HG03175 (cell line): ENCODE measurements at regions not wholly inside any gene's neighbourhood (a gene's known extent, or its start where the extent isn't known, plus 50 kb on each side); places are given as distances from the start of the nearest gene placed in this dataset.
A peak's percentile ranks its signal among the peaks of the same experiment; 100 is the strongest.

Source experiments
- ATAC-seq: cut with Tn5 transposase; IDR thresholded peaks from one replicate; pipeline ENCODE4 v1.9.1; 2021; ENCODE audit warnings: mild to moderate bottlenecking, moderate library complexity; ENCODE audit not compliant: unreplicated experiment

DNA sequence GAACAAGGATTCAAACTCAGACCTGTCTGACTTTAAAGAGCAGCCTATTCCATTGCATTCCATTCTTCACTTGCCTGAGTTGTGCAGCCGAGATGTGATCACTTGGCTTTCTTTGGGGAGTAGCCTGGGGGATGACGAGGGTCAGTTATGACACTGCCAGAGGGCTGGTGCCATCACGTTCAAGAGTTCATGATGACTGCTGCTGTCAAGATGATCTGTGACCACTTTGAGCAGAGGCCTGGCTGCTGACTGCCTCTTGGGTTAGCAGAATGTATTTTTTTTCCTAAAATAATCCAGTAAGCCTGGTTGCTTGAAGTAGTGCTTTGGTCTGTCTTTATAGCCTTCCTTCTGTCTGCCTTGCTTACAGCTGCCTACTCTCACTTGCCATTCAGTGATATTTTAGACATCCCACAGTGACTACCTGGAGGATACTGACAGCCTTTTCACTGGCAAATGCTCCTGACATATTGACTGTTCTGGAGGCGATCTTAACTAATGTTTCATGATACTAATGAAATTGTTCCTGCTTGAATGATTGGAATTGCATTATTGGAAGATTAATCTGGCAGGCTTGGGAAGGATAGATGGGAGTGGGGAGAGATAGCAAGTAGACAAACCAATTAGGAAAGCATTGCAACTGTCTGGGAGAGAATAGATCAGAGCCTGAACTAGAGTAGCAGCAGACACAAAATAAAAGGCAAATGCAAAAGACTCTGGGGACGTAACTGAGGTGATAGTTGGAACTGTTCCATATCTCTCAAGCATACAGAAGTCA lies 221.6 kb upstream of the LCORL start:
- no peak for ATAC-seq

- ATAC-seq, result no peak
Observed at GRCh38 chr4:18241727-18242126, 220.2 kb upstream of the LCORL start.

GRCh38 chr4:18234108-18234507 lies 212.6 kb upstream of the LCORL start:
- no peak for ATAC-seq

- ATAC-seq, result no peak
Observed at GRCh38 chr4:18231726-18232125, 210.2 kb upstream of the LCORL start.

GRCh38 chr4:18227880-18228279 lies 206.3 kb upstream of the LCORL start:
- ATAC-seq, result no peak

DNA sequence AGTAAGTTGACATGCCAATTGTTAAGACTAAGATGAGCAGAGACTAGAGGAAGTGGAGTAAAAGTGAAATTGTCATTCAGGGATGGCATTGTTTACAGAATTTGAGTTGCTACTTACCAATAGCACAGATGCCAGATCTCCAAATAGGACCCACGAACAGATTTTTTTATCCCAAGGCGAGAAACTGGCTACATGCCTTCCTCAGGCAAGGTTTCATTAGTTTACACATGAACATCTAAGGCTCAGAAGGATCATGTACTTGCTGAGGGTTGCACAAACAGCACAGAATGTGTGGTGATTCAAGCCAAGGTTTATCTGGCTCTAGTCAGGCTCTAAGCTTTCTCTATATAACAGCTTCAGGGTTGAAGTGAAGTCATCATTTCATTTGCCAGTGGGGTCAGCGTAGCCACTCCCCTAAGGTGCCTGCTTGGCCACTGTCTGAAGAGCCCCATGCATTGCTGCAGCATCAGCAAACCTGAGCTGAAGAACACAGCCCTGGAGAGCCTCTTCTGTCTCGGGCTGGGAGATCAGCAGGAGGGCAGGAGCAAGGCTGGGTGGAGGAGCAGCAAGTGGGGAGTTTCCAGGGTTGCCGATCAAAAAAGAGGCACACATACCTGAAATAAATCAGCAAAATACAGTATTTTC lies 193.0 kb upstream of the LCORL start:
- ATAC-seq, result no peak

DNA sequence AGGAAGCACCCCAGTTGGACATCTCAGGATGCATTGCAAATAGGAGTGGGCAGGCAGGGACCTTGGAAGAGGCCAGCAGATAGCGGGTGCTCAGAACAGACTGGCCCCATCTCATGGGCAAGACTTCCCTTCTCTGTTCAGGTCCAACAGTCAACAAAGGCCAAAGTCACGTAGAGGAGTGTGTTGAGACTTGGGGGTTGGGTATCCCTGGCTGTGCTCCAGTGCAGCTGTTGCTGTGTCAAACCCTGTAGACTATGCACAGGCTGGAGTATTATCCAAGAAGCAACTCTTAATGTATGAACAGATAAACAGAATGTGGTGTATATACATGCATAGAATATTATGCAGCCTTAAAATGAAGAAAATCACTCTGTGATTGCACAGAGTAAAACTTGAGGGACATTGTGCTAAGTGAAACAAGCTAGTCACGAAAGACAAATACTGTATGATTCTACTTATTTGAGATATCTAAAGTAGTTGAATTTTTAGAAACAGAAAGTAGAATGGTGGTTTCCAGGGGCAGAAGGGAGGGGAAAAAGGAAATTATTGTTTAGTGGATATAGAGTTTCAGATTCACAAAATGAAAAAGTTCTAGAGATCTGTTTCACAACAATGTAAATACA lies 192.1 kb upstream of the LCORL start:
- no peak for ATAC-seq

DNA sequence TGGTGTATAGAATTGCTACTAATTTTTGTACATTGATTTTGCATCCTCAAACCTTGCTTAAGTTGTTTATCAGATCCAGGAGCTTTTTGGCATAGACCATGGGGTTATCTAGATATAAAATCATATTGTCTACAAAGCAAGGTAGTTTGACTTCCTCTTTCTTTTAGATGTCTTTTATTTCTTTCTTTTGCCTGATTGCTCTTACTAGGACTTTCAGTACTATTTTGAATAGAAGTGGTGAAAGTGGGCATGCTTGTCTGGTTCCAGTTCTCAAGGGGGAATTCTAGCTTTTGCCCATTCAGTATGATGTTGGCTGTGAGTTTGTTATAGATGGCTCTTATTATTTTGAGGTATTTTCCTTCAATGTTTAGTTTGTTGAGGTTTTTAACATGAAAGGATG lies 187.9 kb upstream of the LCORL start:
- peak; percentile 62 for ATAC-seq

GRCh38 chr4:18203966-18204365 lies 182.4 kb upstream of the LCORL start:
- no peak for ATAC-seq

DNA sequence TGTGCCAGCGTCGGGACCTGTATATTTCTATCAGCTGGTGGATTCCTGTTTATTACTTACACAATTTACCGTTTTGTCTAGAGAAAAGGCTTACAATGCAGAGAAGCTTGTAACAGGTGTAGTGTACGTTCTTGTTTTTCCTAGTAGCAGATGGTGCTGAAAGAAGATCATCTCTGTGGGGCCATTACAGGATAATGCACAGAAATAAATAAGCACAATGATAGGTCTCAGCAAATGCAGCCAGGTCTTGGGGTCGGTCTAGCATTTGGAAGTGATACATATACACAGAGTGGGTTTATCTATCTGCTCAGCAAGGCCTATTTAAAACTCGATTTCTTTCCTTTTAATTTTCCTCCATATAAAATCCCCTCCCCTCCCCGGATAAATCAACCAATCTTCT lies 180.9 kb upstream of the LCORL start:
- no peak for ATAC-seq

- ATAC-seq, result no peak
Observed at GRCh38 chr4:18201885-18202284, 180.3 kb upstream of the LCORL start.

DNA sequence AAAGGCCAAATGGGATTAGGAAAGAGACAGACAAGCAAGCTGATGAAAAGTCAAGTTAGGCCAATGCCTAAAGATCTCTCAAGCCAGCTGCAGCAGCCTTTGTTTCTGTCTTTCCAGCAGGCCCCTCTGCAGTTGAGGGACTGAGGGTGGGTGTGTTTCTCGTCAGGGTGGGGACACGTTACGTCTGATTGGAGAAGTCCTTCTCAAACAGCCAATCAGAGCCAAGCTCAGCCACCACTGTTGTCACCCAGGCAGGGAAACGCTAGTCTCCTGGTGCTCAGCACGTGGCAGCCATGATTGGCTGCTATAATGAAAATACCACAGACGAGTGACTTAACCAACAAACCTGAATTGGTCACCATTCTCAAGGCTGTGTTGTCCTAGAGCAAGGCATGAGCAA lies 177.1 kb upstream of the LCORL start:
- no peak for ATAC-seq

DNA sequence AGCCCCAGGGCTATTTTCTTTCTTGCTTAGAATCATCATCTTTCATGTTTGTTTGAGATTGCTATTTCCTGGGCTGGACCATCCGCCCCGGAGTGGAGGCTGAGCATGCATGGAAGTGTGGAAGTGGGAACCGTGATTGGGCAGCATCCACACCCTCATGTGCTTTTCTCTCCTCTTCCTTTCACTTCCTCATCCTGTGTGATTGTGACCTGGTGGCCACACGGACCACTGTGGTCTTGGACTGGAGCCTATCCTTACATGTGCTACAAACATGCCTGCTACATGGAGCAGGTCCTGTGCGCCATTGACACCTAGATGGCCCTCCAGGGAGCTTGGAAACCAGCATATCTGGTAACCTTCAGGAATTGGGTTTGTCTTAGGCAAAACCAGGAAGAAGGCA lies 175.9 kb upstream of the LCORL start:
- no peak for ATAC-seq

GRCh38 chr4:18194278-18194677 lies 172.7 kb upstream of the LCORL start:
- no peak for ATAC-seq

GRCh38 chr4:18192901-18193300 lies 171.3 kb upstream of the LCORL start:
- ATAC-seq, result no peak

DNA sequence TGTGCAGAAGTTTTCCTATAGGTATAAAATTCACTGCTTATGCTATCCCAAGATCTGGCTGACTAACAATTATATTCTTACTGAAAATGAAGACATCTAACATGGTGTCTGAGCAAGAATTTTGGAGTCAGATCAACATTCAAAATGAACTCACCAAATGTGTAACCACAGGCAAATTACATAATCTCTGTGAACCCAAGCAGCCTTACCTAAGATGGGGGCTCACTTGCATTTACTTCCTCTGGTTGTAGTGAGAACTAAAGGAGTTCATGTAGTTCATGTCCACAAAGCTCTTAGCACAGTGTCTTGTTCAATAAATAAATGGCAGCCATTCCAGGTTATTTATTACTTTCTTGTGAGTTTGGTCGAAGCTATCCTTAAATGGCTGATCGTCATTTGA lies 163.9 kb upstream of the LCORL start:
- ATAC-seq, result no peak

- ATAC-seq, result no peak
Observed at GRCh38 chr4:18180892-18181291, 159.3 kb upstream of the LCORL start.

GRCh38 chr4:18180122-18180521 lies 158.6 kb upstream of the LCORL start:
- no peak for ATAC-seq

DNA sequence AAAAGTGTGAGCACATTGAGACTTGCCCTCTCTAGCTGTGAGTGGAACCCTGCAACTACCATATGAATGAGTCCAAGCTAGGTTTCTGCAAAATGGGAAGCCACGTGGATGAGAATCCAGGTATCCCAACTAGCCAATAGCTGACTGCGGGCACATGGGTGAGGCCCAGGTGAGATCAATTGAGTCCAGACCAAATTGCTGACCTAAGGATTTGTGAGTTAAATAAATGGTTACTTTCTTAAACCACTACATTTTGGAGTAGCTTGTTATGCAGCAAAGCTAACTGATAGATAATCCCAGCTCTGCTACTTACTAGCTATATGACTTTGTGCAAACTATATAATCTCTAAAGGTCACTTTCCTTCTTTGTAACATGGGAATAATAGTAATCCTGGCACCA lies 150.3 kb upstream of the LCORL start:
- ATAC-seq, result no peak

DNA sequence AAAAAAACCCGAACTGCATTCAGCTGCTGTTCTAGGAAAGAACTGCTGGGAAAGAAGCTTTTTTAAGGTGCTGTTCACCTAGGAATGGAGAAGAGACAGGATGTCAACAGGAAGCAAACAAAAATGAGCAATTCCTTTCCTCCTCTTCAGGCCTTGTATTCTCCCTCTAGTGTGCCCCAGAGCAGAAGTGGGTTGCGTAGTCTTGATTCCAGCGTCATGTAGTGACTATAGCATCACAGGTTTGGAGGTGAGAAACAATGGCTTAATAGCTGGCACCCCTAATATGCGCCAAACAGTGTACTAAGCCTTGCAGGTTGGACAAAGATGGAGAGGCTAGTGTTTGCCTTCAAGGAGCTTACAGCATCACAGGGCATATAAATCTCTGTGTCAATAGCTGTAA lies 146.3 kb upstream of the LCORL start:
- no peak for ATAC-seq

GRCh38 chr4:18166925-18167324 lies 145.4 kb upstream of the LCORL start:
- ATAC-seq, result no peak

DNA sequence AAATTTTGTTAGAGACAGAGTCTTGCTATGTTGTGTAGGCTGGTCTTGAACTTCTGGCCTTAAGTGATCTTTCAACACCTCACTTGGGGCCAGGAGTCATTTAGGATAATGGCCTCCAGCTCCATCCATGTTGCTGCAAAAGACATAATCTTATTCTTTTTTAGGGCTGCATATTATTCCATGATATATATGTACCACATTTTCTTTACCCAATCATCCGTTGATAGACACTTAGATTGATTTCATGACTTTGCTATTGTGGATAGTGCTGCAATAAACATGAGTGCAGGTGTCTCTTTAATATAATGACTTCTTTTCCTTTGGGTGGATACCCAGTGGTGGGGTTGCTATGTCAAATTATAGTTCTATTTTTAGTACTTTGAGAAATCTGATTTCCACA lies 140.9 kb upstream of the LCORL start:
- ATAC-seq, result no peak
